ENCODE measurements at regions not wholly inside any gene's neighbourhood (a gene's known extent, or its start where the extent isn't known, plus 50 kb on each side); places are given as distances from the start of the nearest gene placed in this dataset.
"Not testable (repeated sequence)": the region's sequence is repeated elsewhere in the genome, so short reads cannot be mapped to it uniquely, and the experiment has no call there.

DNA sequence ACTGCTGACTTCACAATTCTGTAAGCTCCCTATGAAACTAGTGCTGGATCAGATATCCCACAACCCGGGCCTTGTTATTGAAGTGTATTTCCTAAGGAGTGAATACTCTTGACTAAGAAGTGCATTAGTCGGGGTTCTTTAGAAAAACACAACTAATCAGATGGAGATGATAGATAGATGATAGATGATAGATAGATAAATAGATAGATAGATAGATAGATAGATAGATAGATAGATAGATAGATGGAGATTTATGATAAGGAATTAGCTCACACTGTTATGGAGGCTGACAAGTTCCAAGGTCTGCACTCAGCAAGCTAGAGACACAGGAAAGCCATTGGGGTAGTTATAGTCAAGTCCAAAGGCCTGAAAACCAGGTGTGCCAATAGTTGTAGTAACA is 214.6 kb upstream of the COX7C start:
- no peak for DNase-seq (ENCODE audit: low read depth, low spot score)
- H3K4me3 ChIP-seq (ENCODE audit: low read length) = no peak overlapping the region

- DNase-seq (ENCODE audit: low read depth, low spot score) = no peak
- H3K4me3 ChIP-seq (ENCODE audit: low read length) = no peak overlapping the region
These were observed 213.5 kb upstream of the COX7C start for GRCh38 chr5:86404256-86404655.

GRCh38 chr5:86407711-86408110 is 210.0 kb upstream of the COX7C start:
- DNase-seq (ENCODE audit: low read depth, low spot score) = no peak
- H3K4me3 ChIP-seq (ENCODE audit: low read length) = no peak overlapping the region

- no peak for DNase-seq (ENCODE audit: low read depth, low spot score)
- H3K4me3 ChIP-seq (ENCODE audit: low read length) = no peak overlapping the region
These were observed 206.1 kb upstream of the COX7C start for GRCh38 chr5:86411596-86411995.

GRCh38 chr5:86427158-86427557 is 190.6 kb upstream of the COX7C start:
- DNase-seq (ENCODE audit: low read depth, low spot score) = no peak

GRCh38 chr5:86439593-86440110 is 178.1 kb upstream of the COX7C start:
- no peak for DNase-seq (ENCODE audit: low read depth, low spot score)
- H3K4me3 ChIP-seq (ENCODE audit: low read length) = no peak overlapping the region

More at GRCh38 chr5:86427158-86427557, 190.6 kb upstream of the COX7C start:
- no peak overlapping the region for H3K4me3 ChIP-seq (ENCODE audit: low read length)

DNA sequence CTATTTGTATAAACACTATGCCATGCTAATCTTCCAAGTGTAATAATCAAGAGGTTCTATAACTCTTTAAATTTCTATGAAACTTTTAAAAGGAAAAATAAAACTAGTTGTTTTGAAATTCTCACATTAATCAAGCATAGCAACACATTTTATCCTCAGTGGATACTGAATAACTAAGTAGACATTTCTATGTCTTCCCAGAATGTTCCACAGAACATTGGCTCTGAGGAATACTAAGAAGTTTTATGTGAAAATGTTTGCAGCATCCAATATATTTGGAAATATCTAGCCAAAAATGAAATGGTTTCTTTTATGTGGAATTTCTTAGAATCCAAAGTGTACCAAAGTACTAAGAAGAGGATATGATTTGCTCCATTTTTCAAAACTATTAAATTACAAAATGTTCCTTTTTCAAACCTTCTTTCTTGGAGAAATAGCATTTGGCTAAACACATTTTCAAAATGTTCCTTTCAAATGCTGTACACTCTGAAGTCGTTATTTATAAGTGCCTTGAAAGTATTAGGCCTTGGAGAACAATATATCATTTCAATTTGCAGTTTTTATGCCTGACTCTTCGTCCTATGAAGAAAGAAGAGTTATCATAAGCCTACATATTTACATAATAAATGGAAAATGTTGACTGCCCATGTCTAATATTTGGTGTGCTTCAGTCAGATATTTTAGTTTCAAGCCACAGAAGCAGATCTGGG is 175.6 kb upstream of the COX7C start:
- H3K4me3 ChIP-seq (ENCODE audit: low read length) = no peak overlapping the region
- no peak for DNase-seq (ENCODE audit: low read depth, low spot score)

- H3K4me3 ChIP-seq (ENCODE audit: low read length) = no peak overlapping the region
- DNase-seq (ENCODE audit: low read depth, low spot score) = no peak
These were observed 170.4 kb upstream of the COX7C start for GRCh38 chr5:86447362-86447761.

DNA sequence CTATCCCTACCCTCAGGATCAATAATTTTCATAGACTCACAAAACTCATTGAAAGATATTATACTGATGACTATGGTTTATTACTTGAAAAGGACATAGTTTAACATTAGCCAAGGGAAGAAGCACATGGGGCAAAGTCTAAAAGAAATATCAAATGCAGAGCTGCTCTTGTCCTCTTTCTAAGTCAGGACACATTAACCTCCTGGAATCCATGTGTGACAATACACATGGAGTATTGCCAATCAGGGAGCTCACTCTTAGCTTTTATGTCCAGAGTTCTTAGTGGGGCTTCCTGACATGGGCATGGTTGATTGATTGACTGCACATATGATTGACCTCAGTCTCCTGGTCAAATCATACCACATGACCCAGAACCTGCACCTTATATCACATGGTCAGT is 165.5 kb upstream of the COX7C start:
- DNase-seq (ENCODE audit: low read depth, low spot score) = no peak
- H3K4me3 ChIP-seq (ENCODE audit: low read length) = no peak overlapping the region

- no peak overlapping the region for H3K4me3 ChIP-seq (ENCODE audit: low read length)
- DNase-seq (ENCODE audit: low read depth, low spot score) = no peak
These were observed 157.2 kb upstream of the COX7C start for GRCh38 chr5:86460519-86460918.

DNA sequence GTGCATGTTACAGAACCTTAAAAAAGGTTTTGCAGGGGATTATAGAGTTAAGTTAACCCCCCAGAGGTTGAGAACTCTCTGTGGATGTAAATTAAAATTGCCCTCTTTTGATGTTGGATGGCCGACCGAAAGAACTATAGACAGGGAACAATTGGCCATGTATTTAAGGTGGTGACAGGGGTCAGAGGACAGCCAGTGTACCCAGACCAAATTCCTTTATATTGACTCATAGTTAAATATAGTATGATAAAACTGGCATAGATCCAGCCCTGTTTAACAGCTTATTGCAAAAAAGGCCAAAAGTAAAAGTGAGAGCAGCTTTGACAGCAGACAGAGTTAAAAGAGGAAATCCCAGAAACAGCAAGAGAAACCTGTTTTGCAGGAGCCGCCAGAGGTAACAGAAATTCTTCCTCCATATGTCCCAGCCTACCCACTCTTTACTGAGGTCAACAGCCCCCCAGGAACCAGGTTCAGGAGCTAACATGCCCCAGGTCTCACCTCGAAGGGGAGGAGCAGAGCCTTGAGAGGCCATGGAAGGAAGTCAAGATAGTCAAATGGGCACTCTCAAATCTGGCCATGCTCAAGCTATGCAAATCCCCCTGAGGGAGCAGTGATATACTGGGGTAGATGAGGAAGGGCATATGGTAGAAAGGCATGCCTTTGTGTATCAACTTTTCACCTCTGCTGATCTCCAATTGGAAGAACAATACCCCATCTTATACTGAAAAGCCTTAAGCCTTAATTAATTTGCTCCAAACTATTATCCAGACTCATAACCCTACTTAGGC is 156.4 kb upstream of the COX7C start:
- no peak overlapping the region for H3K4me3 ChIP-seq (ENCODE audit: low read length)
- DNase-seq (ENCODE audit: low read depth, low spot score) = no peak

GRCh38 chr5:86463339-86463738 is 154.4 kb upstream of the COX7C start:
- DNase-seq (ENCODE audit: low read depth, low spot score) = peak; percentile 9
- H3K4me3 ChIP-seq (ENCODE audit: low read length) = no peak overlapping the region

DNA sequence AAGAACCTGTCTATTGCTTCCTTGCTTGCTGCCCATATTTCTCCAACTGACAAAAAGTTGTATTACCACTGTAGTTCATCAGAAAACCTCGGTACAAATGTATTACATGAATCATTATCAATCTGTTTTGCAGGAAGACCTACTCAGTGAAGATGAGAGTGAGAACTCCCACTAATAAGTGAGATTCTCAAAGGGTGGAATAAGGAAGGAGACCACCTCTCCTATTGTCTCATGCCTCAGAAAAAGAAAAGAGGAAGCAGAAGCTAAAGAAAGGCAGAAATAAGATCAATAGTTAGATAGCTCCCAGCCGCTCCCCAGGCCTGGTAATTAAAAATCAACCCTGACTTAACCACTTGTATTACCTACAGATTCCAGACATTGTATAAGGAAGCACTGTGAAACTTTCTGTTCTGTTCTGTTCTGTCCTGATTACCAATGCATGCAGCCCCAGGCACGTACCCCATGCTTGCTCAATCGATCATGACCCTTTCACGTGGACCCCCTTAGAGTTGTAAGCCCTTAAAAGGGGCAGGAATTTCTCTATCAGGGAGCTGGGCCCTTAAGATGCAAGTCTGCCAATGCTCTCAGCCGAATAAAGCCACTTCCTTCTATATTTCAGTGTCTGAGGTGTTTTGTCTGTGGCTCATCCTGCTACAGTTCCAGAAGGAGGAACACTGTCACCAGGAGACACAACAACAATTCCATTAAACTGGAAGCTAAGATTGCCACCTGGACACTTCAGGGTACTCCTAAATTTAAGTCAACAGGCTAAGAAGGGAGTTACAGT is 152.5 kb upstream of the COX7C start:
- no peak for DNase-seq (ENCODE audit: low read depth, low spot score)
- H3K4me3 ChIP-seq (ENCODE audit: low read length) = no peak overlapping the region

GRCh38 chr5:86466721-86467120 is 151.0 kb upstream of the COX7C start:
- not testable (repeated sequence) for DNase-seq (ENCODE audit: low read depth, low spot score); H3K4me3 ChIP-seq (ENCODE audit: low read length)

DNA sequence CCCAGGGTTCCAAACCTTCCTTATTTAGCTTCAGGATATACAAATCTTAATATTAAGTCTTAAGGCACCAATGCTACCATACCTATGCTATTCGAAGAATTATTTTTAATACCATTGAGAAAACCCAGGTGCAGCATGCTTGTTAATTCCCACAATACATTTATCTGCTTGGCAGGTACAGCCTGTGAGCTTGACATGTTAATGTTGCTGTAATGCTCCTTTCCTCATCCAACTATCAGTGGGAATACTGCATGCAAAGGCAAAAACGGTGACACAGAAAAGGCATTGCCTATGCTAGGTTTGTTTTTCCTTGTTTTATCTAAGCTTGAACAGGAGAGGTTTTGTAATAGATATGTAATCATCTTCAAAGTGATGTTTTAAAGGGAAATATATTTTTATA is 135.7 kb upstream of the COX7C start:
- DNase-seq (ENCODE audit: low read depth, low spot score) = no peak
- no peak overlapping the region for H3K4me3 ChIP-seq (ENCODE audit: low read length)

- no peak overlapping the region for H3K4me3 ChIP-seq (ENCODE audit: low read length)
- no peak for DNase-seq (ENCODE audit: low read depth, low spot score)
These were observed 124.0 kb upstream of the COX7C start for GRCh38 chr5:86493777-86494176.

DNA sequence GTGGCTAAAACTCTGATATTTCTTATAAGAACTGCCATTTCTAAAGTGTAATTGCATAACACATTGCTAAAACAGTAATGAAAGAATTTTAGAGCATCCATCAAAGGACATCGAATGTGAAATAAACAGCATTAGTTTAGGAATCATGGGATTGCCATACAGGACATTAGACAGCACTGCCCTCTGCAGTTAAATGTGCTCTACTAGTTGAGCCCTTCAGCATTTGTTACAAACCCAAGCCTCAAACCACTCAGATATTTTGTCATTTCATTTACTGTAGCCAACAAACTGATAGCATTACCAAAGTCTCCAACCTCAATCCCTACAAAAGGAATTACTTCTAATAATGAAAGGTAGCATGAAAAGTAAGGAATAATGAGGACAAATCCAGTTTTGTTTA is 116.8 kb upstream of the COX7C start:
- no peak for DNase-seq (ENCODE audit: low read depth, low spot score)
- no peak overlapping the region for H3K4me3 ChIP-seq (ENCODE audit: low read length)

- DNase-seq (ENCODE audit: low read depth, low spot score) = no peak
- H3K4me3 ChIP-seq (ENCODE audit: low read length) = no peak overlapping the region
These were observed 110.2 kb upstream of the COX7C start for GRCh38 chr5:86507574-86507973.

DNA sequence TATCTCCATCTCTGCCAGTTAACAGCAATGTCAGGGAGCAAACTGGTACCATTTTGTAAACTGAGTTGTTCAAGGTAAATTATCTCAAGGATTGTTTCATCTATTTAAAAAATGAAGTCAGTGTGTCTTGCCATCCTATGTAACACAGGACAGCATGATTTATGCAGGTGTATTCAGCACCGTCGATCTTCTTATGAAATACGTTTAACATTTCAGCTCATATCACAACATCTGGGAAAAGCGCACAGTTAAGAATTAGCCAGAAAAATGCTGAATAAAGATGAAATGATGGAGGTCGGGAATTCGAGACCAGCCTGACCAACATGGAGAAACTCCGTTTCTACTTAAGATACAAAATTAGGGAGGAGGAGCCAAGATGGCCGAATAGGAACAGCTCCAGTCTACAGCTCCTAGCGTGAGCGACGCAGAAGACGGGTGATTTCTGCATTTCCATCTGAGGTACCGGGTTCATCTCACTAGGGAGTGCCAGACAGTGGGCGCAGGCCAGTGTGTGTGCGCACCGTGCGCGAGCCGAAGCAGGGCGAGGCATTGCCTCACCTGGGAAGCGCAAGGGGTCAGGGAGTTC is 107.3 kb upstream of the COX7C start:
- H3K4me3 ChIP-seq (ENCODE audit: low read length); DNase-seq (ENCODE audit: low read depth, low spot score): not testable (repeated sequence)
